ENCODE measurements at regions not wholly inside any gene's neighbourhood (a gene's known extent, or its start where the extent isn't known, plus 50 kb on each side); places are given as distances from the start of the nearest gene placed in this dataset.

GRCh38 chr12:78402366-78403134, 462.0 kb upstream of the SYT1 start:
- Histone ChIP-seq H3K4me2 (no peak overlapping the region), H3K27me3 (no peaks in the 10 kb centered on the region)
- TF ChIP-seq Cebpa-rat (IDR thresholded peaks at IDR 0.05) = no peak

GRCh38 chr12:78403136-78403535, 461.4 kb upstream of the SYT1 start:
- Histone ChIP-seq H3K4me2 (no peak overlapping the region), H3K4me3 (no peak overlapping the region), H3K4me1 (no peaks in the 10 kb centered on the region)

More at GRCh38 chr12:78402366-78403134, 462.0 kb upstream of the SYT1 start:
- H4K20me1 ChIP-seq = no peaks in the 10 kb centered on the region
- no peak overlapping the region for H3K27ac ChIP-seq
- H3K4me1 ChIP-seq = no peaks in the 10 kb centered on the region
- H3K9ac ChIP-seq = no peak overlapping the region
- H3K9me3 ChIP-seq = no peaks in the 10 kb centered on the region
- H3K36me3 ChIP-seq = no peaks in the 10 kb centered on the region
- no peak overlapping the region for H3K4me3 ChIP-seq

GRCh38 chr12:78403681-78404080, 460.9 kb upstream of the SYT1 start:
- no peaks in the 10 kb centered on the region for H3K36me3 ChIP-seq
- no peaks in the 10 kb centered on the region for H3K27me3 ChIP-seq
- H3K4me1 ChIP-seq = no peaks in the 10 kb centered on the region
- H3K9ac ChIP-seq = no peak overlapping the region
- no peaks in the 10 kb centered on the region for H4K20me1 ChIP-seq
- H3K4me3 ChIP-seq = no peak overlapping the region
- H3K27ac ChIP-seq = no peak overlapping the region
- H3K4me2 ChIP-seq = no peak overlapping the region
- TF ChIP-seq Cebpa-rat (IDR thresholded peaks at IDR 0.05) = no peak
- H3K9me3 ChIP-seq = no peaks in the 10 kb centered on the region

More at GRCh38 chr12:78403136-78403535, 461.4 kb upstream of the SYT1 start:
- TF ChIP-seq Cebpa-rat (IDR thresholded peaks at IDR 0.05) = no peak
- Histone ChIP-seq H3K27me3 (no peaks in the 10 kb centered on the region), H4K20me1 (no peaks in the 10 kb centered on the region), H3K36me3 (no peaks in the 10 kb centered on the region), H3K9ac (no peak overlapping the region), H3K27ac (no peak overlapping the region), H3K9me3 (no peaks in the 10 kb centered on the region)

GRCh38 chr12:78406213-78406612, 458.4 kb upstream of the SYT1 start:
- TF ChIP-seq Cebpa-rat (IDR thresholded peaks at IDR 0.05) = no peak

GRCh38 chr12:78406828-78407227, 457.7 kb upstream of the SYT1 start:
- Histone ChIP-seq H3K27ac (no peak overlapping the region), H3K4me2 (no peak overlapping the region)

More at GRCh38 chr12:78406213-78406612, 458.4 kb upstream of the SYT1 start:
- Histone ChIP-seq H3K27me3 (no peaks in the 10 kb centered on the region), H3K9me3 (no peaks in the 10 kb centered on the region), H3K36me3 (no peaks in the 10 kb centered on the region), H3K4me3 (no peak overlapping the region), H4K20me1 (no peaks in the 10 kb centered on the region), H3K27ac (no peak overlapping the region), H3K4me2 (no peak overlapping the region), H3K4me1 (no peaks in the 10 kb centered on the region), H3K9ac (no peak overlapping the region)

GRCh38 chr12:78407722-78408121, 456.9 kb upstream of the SYT1 start:
- no peaks in the 10 kb centered on the region for H3K4me1 ChIP-seq
- H3K4me3 ChIP-seq = no peak overlapping the region
- no peaks in the 10 kb centered on the region for H3K36me3 ChIP-seq
- no peaks in the 10 kb centered on the region for H4K20me1 ChIP-seq
- no peaks in the 10 kb centered on the region for H3K27me3 ChIP-seq
- no peak overlapping the region for H3K4me2 ChIP-seq
- no peak overlapping the region for H3K9ac ChIP-seq
- no peaks in the 10 kb centered on the region for H3K9me3 ChIP-seq
- no peak overlapping the region for H3K27ac ChIP-seq
- TF ChIP-seq Cebpa-rat (IDR thresholded peaks at IDR 0.05) = no peak

More at GRCh38 chr12:78406828-78407227, 457.7 kb upstream of the SYT1 start:
- no peaks in the 10 kb centered on the region for H3K9me3 ChIP-seq
- TF ChIP-seq Cebpa-rat (IDR thresholded peaks at IDR 0.05) = no peak
- no peaks in the 10 kb centered on the region for H3K27me3 ChIP-seq
- H3K9ac ChIP-seq = no peak overlapping the region
- no peak overlapping the region for H3K4me3 ChIP-seq
- no peaks in the 10 kb centered on the region for H3K36me3 ChIP-seq
- H3K4me1 ChIP-seq = no peaks in the 10 kb centered on the region
- H4K20me1 ChIP-seq = no peaks in the 10 kb centered on the region

GRCh38 chr12:78414071-78414470, 450.5 kb upstream of the SYT1 start:
- Histone ChIP-seq H3K4me1 (peaks cover 26% of the 10 kb centered on the region), H3K27me3 (no peaks in the 10 kb centered on the region), H4K20me1 (no peaks in the 10 kb centered on the region), H3K27ac (no peak overlapping the region), H3K9me3 (no peaks in the 10 kb centered on the region), H3K9ac (no peak overlapping the region), H3K4me3 (no peak overlapping the region), H3K4me2 (no peak overlapping the region), H3K36me3 (no peaks in the 10 kb centered on the region)
- TF ChIP-seq Cebpa-rat (IDR thresholded peaks at IDR 0.05) = no peak

- no peak overlapping the region; the same call in 1 of the 2 replicates for H3K4me3 ChIP-seq
- no peak overlapping the region; the same call in 1 of the 2 replicates for H3K9ac ChIP-seq
- peaks cover 47% of the 10 kb centered on the region for H3K4me1 ChIP-seq
- no peaks in the 10 kb centered on the region for H4K20me1 ChIP-seq
- peak overlapping the region; percentile 64 for H3K4me2 ChIP-seq
- peak overlapping the region; percentile 69 for H3K27ac ChIP-seq
- H3K27me3 ChIP-seq = no peaks in the 10 kb centered on the region
- H3K9me3 ChIP-seq = no peaks in the 10 kb centered on the region
- H3K36me3 ChIP-seq = no peaks in the 10 kb centered on the region
- no peak for TF ChIP-seq Cebpa-rat (IDR thresholded peaks at IDR 0.05)
Observed at GRCh38 chr12:78418919-78419318, 445.7 kb upstream of the SYT1 start.

GRCh38 chr12:78419513-78419912, 445.1 kb upstream of the SYT1 start:
- Histone ChIP-seq H4K20me1 (no peaks in the 10 kb centered on the region), H3K36me3 (no peaks in the 10 kb centered on the region), H3K4me2 (peak overlapping the region; percentile 64), H3K9ac (no peak overlapping the region), H3K27me3 (no peaks in the 10 kb centered on the region), H3K4me1 (peaks cover 47% of the 10 kb centered on the region), H3K4me3 (no peak overlapping the region), H3K9me3 (no peaks in the 10 kb centered on the region), H3K27ac (peak overlapping the region; percentile 33; the same call in 1 of the 2 replicates)
- TF ChIP-seq Cebpa-rat (IDR thresholded peaks at IDR 0.05) = no peak

- Histone ChIP-seq H3K27ac (no peak overlapping the region; the same call in 1 of the 2 replicates), H3K27me3 (no peaks in the 10 kb centered on the region), H3K4me1 (peaks cover 55% of the 10 kb centered on the region), H3K4me2 (no peak overlapping the region), H3K4me3 (no peak overlapping the region), H4K20me1 (no peaks in the 10 kb centered on the region), H3K9ac (no peak overlapping the region), H3K9me3 (no peaks in the 10 kb centered on the region), H3K36me3 (no peaks in the 10 kb centered on the region)
- no peak for TF ChIP-seq Cebpa-rat (IDR thresholded peaks at IDR 0.05)
Observed at GRCh38 chr12:78420991-78421390, 443.6 kb upstream of the SYT1 start.
